Naive B cell (primary cell): ENCODE measurements at regions not wholly inside any gene's neighbourhood (a gene's known extent, or its start where the extent isn't known, plus 50 kb on each side); places are given as distances from the start of the nearest gene placed in this dataset.
"Not testable (repeated sequence)": the region's sequence is repeated elsewhere in the genome, so short reads cannot be mapped to it uniquely, and the experiment has no call there.

Source experiments
- ATAC-seq, 2 donors: fragments of 150-1000 bp; cut with Tn5 transposase; 2 replicates each; pipeline ENCODE4 v1.10.0; 2021; ENCODE audit warnings: low read depth in 2 of 2, mild to moderate bottlenecking in 2 of 2, moderate library complexity in 2 of 2
- DNase-seq: peaks from one replicate; pipeline ENCODE4 v3.0.0; 2022
- H3K27ac Mint-ChIP-seq, 6 donors: one replicate each; pipeline ENCODE4 v1.8.0; 2020 to 2022; ENCODE audit warnings: mild to moderate bottlenecking in 6 of 6, mixed read lengths in 6 of 6, moderate library complexity in 5 of 6, inconsistent platforms in 2 of 6
- H3K27me3 Mint-ChIP-seq, 3 donors: one replicate each; pipeline ENCODE4 v1.8.0; 2021 to 2022; ENCODE audit warnings: mixed read lengths in 3 of 3, mild to moderate bottlenecking in 1 of 3
- H3K36me3 Mint-ChIP-seq, 2 donors: one replicate each; pipeline ENCODE4 v1.8.0; 2020 to 2022; ENCODE audit warnings: mixed read lengths in 2 of 2, inconsistent platforms in 1 of 2, mild to moderate bottlenecking in 1 of 2
- H3K4me1 Mint-ChIP-seq, 3 donors: one replicate each; pipeline ENCODE4 v1.8.0; 2020 to 2022; ENCODE audit warnings: mixed read lengths in 3 of 3, inconsistent platforms in 1 of 3, mild to moderate bottlenecking in 1 of 3, moderate library complexity in 1 of 3
- H3K4me3 Mint-ChIP-seq, 8 donors: one replicate each; pipeline ENCODE4 v1.8.0; 2020 to 2022; ENCODE audit warnings: mild to moderate bottlenecking in 8 of 8, mixed read lengths in 8 of 8, moderate library complexity in 8 of 8, inconsistent platforms in 2 of 8
- H3K9me3 Mint-ChIP-seq, 7 donors: one replicate each; pipeline ENCODE4 v1.8.0; 2020 to 2022; ENCODE audit warnings: mixed read lengths in 7 of 7, mild to moderate bottlenecking in 5 of 7, inconsistent platforms in 2 of 7, moderate library complexity in 1 of 7

GRCh38 chr16:72729552-72729951 lies 318.4 kb downstream of the ZFHX3 start:
- H3K4me3 Mint-ChIP-seq, DNase-seq, H3K27me3 Mint-ChIP-seq, H3K4me1 Mint-ChIP-seq, ATAC-seq, H3K27ac Mint-ChIP-seq: not testable (repeated sequence)
- peaks cover 0 to 30% (median 10%) of the 10 kb centered on the region in 7 donors for H3K9me3 Mint-ChIP-seq
- H3K36me3 Mint-ChIP-seq: peaks cover 8 to 13% of the 10 kb centered on the region in 2 donors

- peaks cover 0 to 19% (median 8%) of the 10 kb centered on the region in 7 donors for H3K9me3 Mint-ChIP-seq
- no peak for DNase-seq
- H3K27ac Mint-ChIP-seq: no peak overlapping the region
- no peak overlapping the region for H3K4me3 Mint-ChIP-seq
- H3K4me1 Mint-ChIP-seq: no peaks in the 10 kb centered on the region
- H3K27me3 Mint-ChIP-seq: no peaks in the 10 kb centered on the region
- ATAC-seq: no peak
- peaks cover 4 to 7% of the 10 kb centered on the region in 2 donors for H3K36me3 Mint-ChIP-seq
These were observed 319.4 kb downstream of the ZFHX3 start for GRCh38 chr16:72728516-72728915.

GRCh38 chr16:72727565-72727964 lies 320.4 kb downstream of the ZFHX3 start:
- no peaks in the 10 kb centered on the region for H3K27me3 Mint-ChIP-seq
- peaks cover 0 to 19% (median 8%) of the 10 kb centered on the region in 7 donors for H3K9me3 Mint-ChIP-seq
- no peak for DNase-seq
- no peaks in the 10 kb centered on the region for H3K4me1 Mint-ChIP-seq
- no peak overlapping the region for H3K4me3 Mint-ChIP-seq
- H3K27ac Mint-ChIP-seq: no peak overlapping the region
- H3K36me3 Mint-ChIP-seq: peaks cover 4 to 7% of the 10 kb centered on the region in 2 donors
- ATAC-seq: no peak

GRCh38 chr16:72725643-72726042 lies 322.3 kb downstream of the ZFHX3 start:
- peaks cover 0 to 9% (median 0%) of the 10 kb centered on the region in 7 donors for H3K9me3 Mint-ChIP-seq
- DNase-seq: no peak
- no peak for ATAC-seq
- H3K36me3 Mint-ChIP-seq: peaks cover 4 to 7% of the 10 kb centered on the region in 2 donors
- H3K27me3 Mint-ChIP-seq: no peaks in the 10 kb centered on the region
- no peaks in the 10 kb centered on the region for H3K4me1 Mint-ChIP-seq
- H3K4me3 Mint-ChIP-seq: no peak overlapping the region
- H3K27ac Mint-ChIP-seq: no peak overlapping the region

- no peak overlapping the region for H3K4me3 Mint-ChIP-seq
- DNase-seq: no peak
- no peak overlapping the region for H3K27ac Mint-ChIP-seq
- no peaks in the 10 kb centered on the region for H3K36me3 Mint-ChIP-seq
- ATAC-seq: no peak
- no peaks in the 10 kb centered on the region for H3K9me3 Mint-ChIP-seq
- no peaks in the 10 kb centered on the region for H3K27me3 Mint-ChIP-seq
- H3K4me1 Mint-ChIP-seq: no peaks in the 10 kb centered on the region
These were observed 324.1 kb downstream of the ZFHX3 start for GRCh38 chr16:72723781-72724180.

- ATAC-seq (no peak), DNase-seq (no peak)
- Mint-ChIP-seq H3K9me3 (no peaks in the 10 kb centered on the region), H3K4me3 (no peak overlapping the region), H3K27ac (no peak overlapping the region), H3K27me3 (no peaks in the 10 kb centered on the region), H3K4me1 (no peaks in the 10 kb centered on the region), H3K36me3 (no peaks in the 10 kb centered on the region)
These were observed 325.4 kb downstream of the ZFHX3 start for GRCh38 chr16:72722552-72722951.

- DNase-seq: no peak
- H3K27ac Mint-ChIP-seq: no peak overlapping the region
These were observed 325.9 kb downstream of the ZFHX3 start for GRCh38 chr16:72721981-72722380.

GRCh38 chr16:72715267-72715666 lies 332.7 kb downstream of the ZFHX3 start:
- no peaks in the 10 kb centered on the region for H3K4me1 Mint-ChIP-seq
- DNase-seq (no peak), ATAC-seq (no peak)
- H3K36me3 Mint-ChIP-seq: peaks cover 29 to 47% of the 10 kb centered on the region in 2 donors
- no peaks in the 10 kb centered on the region for H3K27me3 Mint-ChIP-seq
- H3K9me3 Mint-ChIP-seq: peaks cover 5 to 61% (median 46%) of the 10 kb centered on the region in 7 donors
- H3K4me3 Mint-ChIP-seq: no peak overlapping the region
- H3K27ac Mint-ChIP-seq: no peak overlapping the region

More at GRCh38 chr16:72721981-72722380, 325.9 kb downstream of the ZFHX3 start:
- Mint-ChIP-seq H3K4me1 (no peaks in the 10 kb centered on the region), H3K4me3 (no peak overlapping the region), H3K36me3 (no peaks in the 10 kb centered on the region), H3K9me3 (peaks cover 0 to under 1% (median 0%) of the 10 kb centered on the region in 7 donors), H3K27me3 (no peaks in the 10 kb centered on the region)
- no peak for ATAC-seq

GRCh38 chr16:72711823-72712222 lies 336.1 kb downstream of the ZFHX3 start:
- ATAC-seq (no peak), DNase-seq (no peak)
- H3K9me3 Mint-ChIP-seq: peaks cover 9 to 75% (median 55%) of the 10 kb centered on the region in 7 donors
- H3K27me3 Mint-ChIP-seq: no peaks in the 10 kb centered on the region
- H3K27ac Mint-ChIP-seq: no peak overlapping the region
- no peaks in the 10 kb centered on the region for H3K4me1 Mint-ChIP-seq
- peaks cover 29 to 55% of the 10 kb centered on the region in 2 donors for H3K36me3 Mint-ChIP-seq
- H3K4me3 Mint-ChIP-seq: no peak overlapping the region

- no peak for DNase-seq
- Mint-ChIP-seq H3K27ac (no peak overlapping the region), H3K4me3 (no peak overlapping the region), H3K9me3 (peaks cover 3 to 19% (median 12%) of the 10 kb centered on the region in 7 donors), H3K4me1 (no peaks in the 10 kb centered on the region), H3K27me3 (no peaks in the 10 kb centered on the region), H3K36me3 (peaks cover 2 to 8% of the 10 kb centered on the region in 2 donors)
- ATAC-seq: no peak
These were observed 342.1 kb downstream of the ZFHX3 start for GRCh38 chr16:72705801-72706200.

GRCh38 chr16:72704746-72705372 lies 343.1 kb downstream of the ZFHX3 start:
- ATAC-seq (no peak), DNase-seq (no peak)
- Mint-ChIP-seq H3K9me3 (peaks cover 3 to 11% (median 5%) of the 10 kb centered on the region in 7 donors), H3K4me1 (no peaks in the 10 kb centered on the region), H3K36me3 (peaks cover 0 to 7% of the 10 kb centered on the region in 2 donors), H3K27me3 (no peaks in the 10 kb centered on the region), H3K4me3 (no peak overlapping the region), H3K27ac (no peak overlapping the region)

GRCh38 chr16:72689851-72690250 lies 358.1 kb downstream of the ZFHX3 start:
- Mint-ChIP-seq H3K27me3 (no peaks in the 10 kb centered on the region), H3K4me1 (peaks cover 0 to 5% (median 0%) of the 10 kb centered on the region in 3 donors), H3K27ac (peak overlapping the region in 1 of 6 donors; percentile 41), H3K9me3 (peaks cover 0 to 9% (median 5%) of the 10 kb centered on the region in 7 donors), H3K4me3 (no peak overlapping the region), H3K36me3 (peaks cover 0 to 3% of the 10 kb centered on the region in 2 donors)
- ATAC-seq (no peak), DNase-seq (no peak)

- Mint-ChIP-seq H3K27me3 (no peaks in the 10 kb centered on the region), H3K36me3 (no peaks in the 10 kb centered on the region), H3K27ac (no peak overlapping the region), H3K4me3 (no peak overlapping the region), H3K9me3 (peaks cover 0 to 5% (median 0%) of the 10 kb centered on the region in 7 donors), H3K4me1 (no peaks in the 10 kb centered on the region)
- no peak for DNase-seq
- no peak for ATAC-seq
These were observed 367.2 kb downstream of the ZFHX3 start for GRCh38 chr16:72680732-72681131.

- Mint-ChIP-seq H3K27me3 (no peaks in the 10 kb centered on the region), H3K27ac (no peak overlapping the region), H3K9me3 (peaks cover 0 to 5% (median 0%) of the 10 kb centered on the region in 7 donors), H3K4me3 (no peak overlapping the region), H3K4me1 (no peaks in the 10 kb centered on the region), H3K36me3 (no peaks in the 10 kb centered on the region)
- ATAC-seq (no peak), DNase-seq (no peak)
These were observed 368.1 kb downstream of the ZFHX3 start for GRCh38 chr16:72679856-72680255.
